NB4 (cell line): ENCODE measurements at regions not wholly inside any gene's neighbourhood (a gene's known extent, or its start where the extent isn't known, plus 50 kb on each side); places are given as distances from the start of the nearest gene placed in this dataset.
A peak's percentile ranks its signal among the peaks of the same experiment; 100 is the strongest.

ENCODE experiments used
- DNase-seq: peaks from one replicate; pipeline ENCODE4 v3.0.0; 2010; ENCODE audit warnings: low read depth
- H3K4me3 ChIP-seq: one replicate; pipeline ENCODE4 v1.5.1; 2011; ENCODE audit warnings: mild to moderate bottlenecking, low read depth, low read length, moderate library complexity
- CTCF ChIP-seq: IDR thresholded peaks from one replicate; pipeline ENCODE4 v1.5.1; 2012; ENCODE audit warnings: low read depth, low read length
- MAX ChIP-seq: IDR thresholded peaks from 2 replicates; pipeline ENCODE4 v1.6.1; 2011; ENCODE audit warnings: low read depth, low read length
- MYC ChIP-seq: IDR thresholded peaks from 2 replicates; pipeline ENCODE4 v1.6.1; 2011; ENCODE audit warnings: low read depth, low read length
- POLR2A ChIP-seq: IDR thresholded peaks from 2 replicates; pipeline ENCODE4 v1.6.1; 2011; ENCODE audit warnings: mild to moderate bottlenecking; ENCODE audit not compliant: insufficient read length; ENCODE audit errors: extremely low read depth

- no peak for DNase-seq
- TF ChIP-seq MYC (no peak), MAX (no peak), CTCF (no peak), POLR2A (no peak)
- H3K4me3 ChIP-seq, result no peak overlapping the region
Observed at GRCh38 chr10:107767185-107767584, 602.7 kb upstream of the SORCS1 start.

GRCh38 chr10:107754814-107755213 lies 590.3 kb upstream of the SORCS1 start:
- TF ChIP-seq MYC (no peak), POLR2A (no peak), MAX (no peak), CTCF (no peak)
- H3K4me3 ChIP-seq, result no peak overlapping the region
- no peak for DNase-seq

GRCh38 chr10:107749235-107749634 lies 584.7 kb upstream of the SORCS1 start:
- no peak for DNase-seq
- no peak for TF ChIP-seq POLR2A
- TF ChIP-seq MAX, result no peak
- TF ChIP-seq MYC, result no peak
- no peak overlapping the region for H3K4me3 ChIP-seq

- DNase-seq, result no peak
- TF ChIP-seq POLR2A (no peak), MYC (no peak), MAX (no peak), CTCF (no peak)
Observed at GRCh38 chr10:107747851-107748250, 583.3 kb upstream of the SORCS1 start.

GRCh38 chr10:107741971-107742370 lies 577.5 kb upstream of the SORCS1 start:
- DNase-seq, result no peak
- no peak overlapping the region for H3K4me3 ChIP-seq
- no peak for TF ChIP-seq CTCF
- no peak for TF ChIP-seq POLR2A
- no peak for TF ChIP-seq MYC
- no peak for TF ChIP-seq MAX

More at GRCh38 chr10:107747851-107748250, 583.3 kb upstream of the SORCS1 start:
- no peak overlapping the region for H3K4me3 ChIP-seq

- DNase-seq, result peak; percentile 57
- TF ChIP-seq MAX, result no peak
- TF ChIP-seq MYC, result no peak
- peak overlapping the region; percentile 44 for H3K4me3 ChIP-seq
Observed at GRCh38 chr10:107740962-107741690, 576.6 kb upstream of the SORCS1 start.
